NCI-H2227 (cell line): ENCODE measurements at regions not wholly inside any gene's neighbourhood (a gene's known extent, or its start where the extent isn't known, plus 50 kb on each side); places are given as distances from the start of the nearest gene placed in this dataset.
A peak's percentile ranks its signal among the peaks of the same experiment; 100 is the strongest.

Experiments used
- DNase-seq: peaks from one replicate; lab custom pipeline; 2025; ENCODE audit not compliant: unreplicated experiment; lab: John Stamatoyannopoulos, UW

- DNase-seq: no peak
Measured at GRCh38 chr11:62073061-62073460, 50.8 kb upstream of the INCENP start.

- DNase-seq: no peak
Measured at GRCh38 chr11:62071408-62071807, 52.4 kb upstream of the INCENP start.

GRCh38 chr11:62069986-62070919, 53.6 kb upstream of the INCENP start:
- no peak for DNase-seq

GRCh38 chr11:62069374-62069773, 54.4 kb upstream of the INCENP start:
- DNase-seq: no peak

DNA sequence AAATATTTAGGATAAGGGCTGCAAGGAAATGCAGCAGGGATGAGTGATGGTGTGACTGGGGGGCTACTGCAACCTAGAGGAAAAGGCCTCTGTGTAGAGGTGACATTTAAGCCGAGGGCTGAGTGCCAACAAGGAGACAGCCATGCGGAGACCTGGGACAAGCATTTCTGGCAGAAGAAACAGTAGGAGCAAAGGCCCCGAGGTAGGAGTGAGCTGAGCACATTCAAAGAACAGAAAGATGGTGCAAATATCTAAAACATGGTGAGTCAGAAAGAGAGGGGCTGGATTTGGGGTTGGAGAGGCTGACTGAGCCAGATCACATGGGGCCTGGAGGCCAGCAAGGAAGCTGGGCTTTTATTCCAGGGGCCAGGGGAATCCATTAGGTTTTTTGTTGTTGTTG, 55.1 kb upstream of the INCENP start:
- no peak for DNase-seq

GRCh38 chr11:62067741-62068140, 56.1 kb upstream of the INCENP start:
- no peak for DNase-seq

GRCh38 chr11:62064221-62064620, 59.6 kb upstream of the INCENP start:
- DNase-seq: no peak

DNA sequence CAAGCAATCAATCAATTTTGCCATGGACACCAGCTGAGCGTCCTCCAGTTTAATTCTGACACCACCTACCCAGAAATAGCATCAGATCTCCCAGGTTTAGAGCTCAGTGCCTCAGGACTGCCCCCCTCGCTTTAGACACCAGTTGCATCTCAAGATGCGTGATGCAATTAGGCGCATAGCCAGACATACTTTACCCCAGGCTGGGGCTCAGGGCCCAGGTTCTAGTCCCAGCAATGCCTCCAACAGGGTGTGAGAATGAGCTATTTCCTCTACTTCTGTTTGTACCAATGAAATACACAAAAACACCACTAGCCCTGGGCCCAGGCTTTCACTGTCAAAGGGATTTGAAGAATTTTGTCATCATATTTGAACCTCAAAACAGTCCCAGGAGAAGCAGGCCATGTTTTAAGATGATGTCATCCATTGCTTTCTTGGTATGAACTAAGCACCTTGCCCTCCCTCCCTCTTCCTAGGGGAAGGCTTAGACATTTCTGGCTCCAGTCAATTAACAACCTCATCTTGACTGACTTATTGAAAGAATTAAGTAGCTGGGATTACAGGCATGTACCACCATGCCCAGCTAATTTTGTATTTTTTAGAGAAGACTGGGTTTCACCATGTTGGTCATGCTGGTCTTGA, 61.5 kb upstream of the INCENP start:
- no peak for DNase-seq

DNA sequence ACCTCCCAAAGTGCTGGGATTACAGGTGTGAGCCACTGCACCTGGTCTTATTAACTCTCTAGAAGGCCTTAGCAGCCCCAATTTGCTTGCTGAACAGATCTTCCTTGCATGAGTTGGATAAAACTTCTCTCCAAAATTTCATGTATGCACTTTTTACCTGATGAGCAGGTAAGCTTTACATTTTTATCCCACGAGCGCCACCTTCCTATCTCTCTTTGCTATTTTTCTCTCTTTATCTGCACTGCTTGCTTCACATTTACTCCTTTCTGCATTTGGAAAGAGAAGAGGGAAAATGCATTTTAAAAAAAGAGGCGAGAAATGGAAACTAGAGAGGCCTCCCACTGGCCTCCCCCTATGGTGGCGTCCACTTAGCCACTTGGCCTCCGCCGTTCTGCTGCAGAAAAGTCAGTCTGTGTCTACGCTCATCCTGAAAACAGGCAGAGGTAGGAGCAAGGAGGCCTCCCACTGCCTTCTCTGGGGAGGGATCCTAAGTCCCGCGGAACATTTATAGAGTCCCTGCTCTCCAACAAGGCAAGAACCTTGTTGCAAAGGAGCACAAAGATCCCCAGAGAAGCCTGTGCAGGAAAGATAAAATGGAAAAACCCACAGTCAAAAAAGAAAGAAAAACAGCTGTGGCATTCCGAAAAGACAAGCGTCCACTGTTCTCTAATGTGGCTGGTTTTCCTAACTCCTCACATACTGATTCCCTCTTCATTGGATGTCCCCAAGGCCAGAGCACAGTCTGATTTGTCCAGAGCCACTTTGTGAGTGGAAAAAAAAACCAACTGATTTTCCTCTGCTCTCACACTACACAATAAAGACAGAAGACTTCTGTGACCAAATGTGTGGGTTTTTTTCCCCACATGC, 62.2 kb upstream of the INCENP start:
- no peak for DNase-seq

GRCh38 chr11:62057069-62057468, 66.7 kb upstream of the INCENP start:
- DNase-seq: no peak

DNA sequence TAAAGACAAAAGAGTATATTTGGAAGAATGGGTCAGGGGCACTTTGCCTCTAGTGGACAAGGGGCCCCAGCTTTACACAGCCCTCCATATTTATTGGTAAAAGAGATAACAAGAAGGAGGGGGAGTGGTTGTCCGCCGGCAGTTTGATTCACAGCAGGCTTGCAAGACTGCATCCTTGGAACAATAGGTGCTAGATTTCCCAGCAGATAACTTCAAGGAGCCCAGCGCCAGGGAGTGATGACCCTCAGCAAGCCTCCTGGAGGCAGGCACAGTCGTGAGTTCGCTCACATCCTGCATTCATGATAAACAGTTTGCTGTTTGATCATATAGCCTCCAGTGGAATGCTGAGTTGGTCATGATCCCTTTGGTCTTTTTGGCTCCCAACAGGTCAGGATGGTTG, 67.8 kb upstream of the INCENP start:
- DNase-seq: no peak

GRCh38 chr11:62054484-62055121, 69.2 kb upstream of the INCENP start:
- peak; percentile 51 for DNase-seq

DNA sequence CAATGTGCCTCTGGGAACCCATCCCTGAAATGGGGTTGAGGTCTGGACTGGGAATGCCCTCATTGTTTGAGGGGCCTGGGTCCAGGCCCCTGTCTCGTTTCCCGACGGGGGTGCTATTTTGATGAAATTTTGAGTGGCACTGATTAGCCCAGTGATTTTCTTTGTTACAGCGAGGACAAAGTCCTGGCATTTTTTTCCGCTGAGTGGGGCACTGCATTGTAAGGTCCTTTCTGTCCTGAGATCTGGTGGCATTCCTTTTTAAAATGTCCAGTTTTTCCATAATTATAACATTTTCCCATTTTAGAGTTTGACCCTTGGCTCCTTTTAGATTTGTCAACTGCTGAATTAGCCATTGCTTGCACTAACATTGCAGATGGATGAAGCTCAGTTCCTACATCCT, 69.7 kb upstream of the INCENP start:
- DNase-seq: no peak

GRCh38 chr11:62050716-62051115, 73.1 kb upstream of the INCENP start:
- DNase-seq: no peak

- no peak for DNase-seq
Measured at GRCh38 chr11:62048100-62048499, 75.7 kb upstream of the INCENP start.

- DNase-seq: no peak
Measured at GRCh38 chr11:62046568-62047100, 77.2 kb upstream of the INCENP start.

DNA sequence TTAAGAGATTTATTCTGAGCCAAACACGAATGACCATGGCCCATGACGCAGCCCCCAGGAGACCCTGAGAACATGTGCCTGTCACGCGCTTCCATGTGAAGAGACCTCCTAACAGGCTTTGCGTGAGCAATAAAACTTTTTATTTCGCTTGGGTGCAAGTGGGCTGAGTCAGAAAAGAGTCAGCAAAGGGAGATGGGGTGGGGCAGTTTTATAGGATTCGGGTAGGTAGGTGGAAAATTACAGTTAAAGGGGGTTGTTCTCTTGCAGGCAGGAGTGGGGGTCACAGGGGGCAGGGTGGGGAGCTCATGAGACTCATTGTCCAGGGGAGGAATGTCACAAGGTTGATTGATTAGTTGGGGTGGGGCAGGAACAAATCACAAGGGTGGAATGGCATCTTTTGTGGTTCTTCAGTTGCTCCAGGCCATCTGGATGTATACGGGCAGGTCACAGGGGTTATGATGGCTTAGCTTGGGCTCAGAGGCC, 77.2 kb upstream of the FTH1 start:
- DNase-seq: no peak

DNA sequence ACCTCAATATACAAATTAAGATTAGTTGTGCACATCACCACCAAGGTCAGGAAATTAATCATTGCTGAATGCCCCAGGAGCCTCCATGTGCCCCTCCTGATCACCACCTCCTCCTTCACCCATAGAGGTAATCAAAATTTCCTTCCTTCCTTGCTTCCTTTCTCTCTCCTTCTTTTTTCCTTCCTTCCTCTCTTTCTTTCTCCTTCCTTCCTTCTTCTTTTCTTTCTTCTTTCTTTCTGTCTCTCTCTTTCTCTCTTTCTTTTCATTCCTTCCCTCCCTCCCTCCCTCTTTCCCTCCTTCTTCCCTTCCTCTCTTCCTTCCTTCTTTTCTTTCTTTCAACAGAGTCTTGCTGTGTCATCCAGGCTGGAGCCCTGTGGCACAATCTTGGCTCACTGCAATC, 67.9 kb upstream of the FTH1 start:
- DNase-seq: no peak

DNA sequence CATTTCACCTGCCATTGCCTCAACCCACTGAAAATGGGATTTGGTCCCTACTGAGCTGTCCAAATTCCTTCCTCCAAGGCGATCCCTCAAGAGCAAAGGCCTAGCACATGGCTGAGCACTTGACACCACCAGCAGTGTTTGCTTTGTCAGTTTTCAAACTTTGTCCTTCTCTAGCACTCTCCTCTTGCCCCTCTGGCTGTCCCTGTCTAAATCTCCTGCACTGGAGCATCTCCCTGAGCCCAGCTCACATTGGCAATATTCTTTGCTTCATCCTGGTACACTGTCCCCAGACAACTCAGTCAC, 66.6 kb upstream of the FTH1 start:
- DNase-seq: no peak

- DNase-seq: no peak
Measured at GRCh38 chr11:62033191-62034035, 66.0 kb upstream of the FTH1 start.
